HG03025 (cell line): ENCODE measurements at regions not wholly inside any gene's neighbourhood (a gene's known extent, or its start where the extent isn't known, plus 50 kb on each side); places are given as distances from the start of the nearest gene placed in this dataset.
A peak's percentile ranks its signal among the peaks of the same experiment; 100 is the strongest.

Experiments
- ATAC-seq: cut with Tn5 transposase; IDR thresholded peaks from one replicate; pipeline ENCODE4 v1.9.1; 2021; ENCODE audit warnings: mild to moderate bottlenecking, moderate library complexity; ENCODE audit not compliant: unreplicated experiment, low FRiP score

- peak; percentile 92 for ATAC-seq
Measured at GRCh38 chr7:55641273-55641691, 69.0 kb upstream of the VOPP1 start.

- ATAC-seq: no peak
Measured at GRCh38 chr7:55639640-55640039, 67.3 kb upstream of the VOPP1 start.

GRCh38 chr7:55629051-55629677 is 56.9 kb upstream of the VOPP1 start:
- no peak for ATAC-seq

- no peak for ATAC-seq
Measured at GRCh38 chr7:55624813-55625212, 52.5 kb upstream of the VOPP1 start.

DNA sequence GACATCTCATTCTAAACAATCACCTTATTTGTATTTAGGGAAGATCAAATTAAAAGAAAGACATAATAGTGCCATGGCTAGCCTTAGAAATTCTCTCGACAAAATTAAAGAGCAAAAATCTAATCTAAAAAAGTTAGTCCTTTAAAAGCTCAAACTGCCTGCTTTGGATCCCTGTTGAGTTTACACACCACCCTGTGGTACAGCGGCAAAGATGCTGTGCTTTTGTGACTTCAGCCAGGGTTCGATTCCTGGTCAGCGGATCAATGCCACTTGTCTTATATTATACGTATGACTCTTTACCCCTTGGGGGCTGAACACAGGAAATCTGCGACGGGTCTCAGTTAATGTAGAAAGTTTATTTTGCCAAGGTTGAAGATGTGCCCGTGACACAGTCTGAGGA is 51.3 kb upstream of the VOPP1 start:
- no peak for ATAC-seq

DNA sequence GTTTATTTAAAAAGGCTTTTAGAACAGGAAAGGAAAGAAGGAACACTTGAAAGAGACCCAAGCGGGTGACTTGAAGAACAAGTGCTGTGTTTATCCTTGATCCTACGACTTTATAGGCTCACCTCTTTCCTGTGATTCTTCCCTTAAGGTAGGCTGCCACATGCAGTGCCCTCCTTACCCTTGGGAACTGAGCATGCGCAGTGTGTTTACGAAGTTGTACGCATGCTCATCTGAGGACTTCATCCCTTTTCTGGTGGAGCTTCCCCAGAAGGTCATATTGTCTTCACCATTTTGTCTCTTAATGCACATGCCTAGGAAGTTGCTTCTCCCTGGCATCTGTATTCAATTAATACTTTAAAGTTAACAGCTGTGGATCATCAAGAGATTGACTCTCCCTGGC is 49.9 kb upstream of the VOPP1 start:
- no peak for ATAC-seq
